ENCODE measurements at regions not wholly inside any gene's neighbourhood (a gene's known extent, or its start where the extent isn't known, plus 50 kb on each side); places are given as distances from the start of the nearest gene placed in this dataset.

- no peak overlapping the region for H3K27ac ChIP-seq (ENCODE audit: low read depth)
- no peaks in the 10 kb centered on the region for H3K4me1 ChIP-seq (ENCODE audit: insufficient read depth)
- no peak overlapping the region for H3K4me3 ChIP-seq (ENCODE audit: low read depth, low read length)
- no peak for DNase-seq (ENCODE audit: extremely low spot score)
- H3K36me3 ChIP-seq (ENCODE audit: insufficient read depth) = no peaks in the 10 kb centered on the region
- WGBS = over 99% methylated on average over 3 of the region's 3 CpGs
Measured at GRCh38 chr1:115466433-115466832, 128.4 kb upstream of the NGF start.

GRCh38 chr1:115465802-115466363 is 127.8 kb upstream of the NGF start:
- no peak for DNase-seq (ENCODE audit: extremely low spot score)
- no peaks in the 10 kb centered on the region for H3K4me1 ChIP-seq (ENCODE audit: insufficient read depth)
- no peaks in the 10 kb centered on the region for H3K36me3 ChIP-seq (ENCODE audit: insufficient read depth)
- no peak overlapping the region for H3K27ac ChIP-seq (ENCODE audit: low read depth)
- 72% methylated on average over 4 of the region's 4 CpGs for WGBS
- H3K4me3 ChIP-seq (ENCODE audit: low read depth, low read length) = no peak overlapping the region

DNA sequence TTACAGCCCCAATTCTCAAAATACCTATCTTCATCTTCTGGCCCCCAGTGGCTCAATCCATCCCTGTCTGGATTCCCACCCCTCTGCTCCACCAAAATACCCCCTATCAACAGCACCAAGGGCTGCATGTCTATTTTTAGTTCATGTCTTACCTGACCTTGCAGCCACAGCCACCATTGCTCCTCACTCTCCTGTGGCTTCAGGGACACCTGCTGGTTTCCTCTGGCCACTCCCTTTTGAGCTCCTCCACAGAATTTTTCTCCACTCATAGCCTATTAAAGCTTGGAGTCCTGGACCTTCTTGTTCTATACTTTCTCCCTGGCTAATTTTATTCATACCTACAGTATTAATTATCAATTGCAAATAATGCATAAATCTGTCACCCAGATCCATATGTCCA is 125.3 kb upstream of the NGF start:
- Histone ChIP-seq H3K4me3 (ENCODE audit: low read depth, low read length) (no peak overlapping the region), H3K27ac (ENCODE audit: low read depth) (no peak overlapping the region), H3K36me3 (ENCODE audit: insufficient read depth) (no peaks in the 10 kb centered on the region), H3K4me1 (ENCODE audit: insufficient read depth) (no peaks in the 10 kb centered on the region)
- DNase-seq (ENCODE audit: extremely low spot score) = no peak

GRCh38 chr1:115462566-115463076 is 124.6 kb upstream of the NGF start:
- WGBS = 81% methylated on average over 4 of the region's 4 CpGs
- H3K4me3 ChIP-seq (ENCODE audit: low read depth, low read length) = no peak overlapping the region
- no peak overlapping the region for H3K27ac ChIP-seq (ENCODE audit: low read depth)
- H3K4me1 ChIP-seq (ENCODE audit: insufficient read depth) = no peaks in the 10 kb centered on the region
- H3K36me3 ChIP-seq (ENCODE audit: insufficient read depth) = no peaks in the 10 kb centered on the region
- DNase-seq (ENCODE audit: extremely low spot score) = no peak

DNA sequence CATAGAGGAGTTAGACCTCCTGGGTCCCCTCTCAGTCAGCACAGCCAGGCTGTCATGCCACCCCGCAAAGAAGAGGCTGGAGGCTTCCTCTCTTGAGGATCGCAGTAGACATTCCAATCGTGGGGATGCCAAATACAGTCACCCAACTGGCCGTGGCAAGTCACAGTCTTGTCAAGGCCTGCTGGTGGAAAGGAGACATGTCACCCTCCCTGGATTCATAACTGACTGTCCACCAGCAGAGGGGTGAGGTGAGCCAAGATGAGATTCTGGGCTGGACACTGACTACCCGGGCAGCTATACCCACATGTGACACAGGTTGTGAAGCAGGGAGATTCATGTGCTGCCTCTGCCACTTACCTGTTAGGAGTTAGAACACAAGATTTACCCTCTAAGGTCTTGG is 123.5 kb upstream of the NGF start:
- Histone ChIP-seq H3K27ac (ENCODE audit: low read depth) (no peak overlapping the region), H3K4me1 (ENCODE audit: insufficient read depth) (no peaks in the 10 kb centered on the region), H3K4me3 (ENCODE audit: low read depth, low read length) (no peak overlapping the region), H3K36me3 (ENCODE audit: insufficient read depth) (no peaks in the 10 kb centered on the region)
- DNase-seq (ENCODE audit: extremely low spot score) = no peak
- WGBS = 75% methylated on average over 5 of the region's 5 CpGs

GRCh38 chr1:115459161-115459560 is 121.1 kb upstream of the NGF start:
- Histone ChIP-seq H3K4me1 (ENCODE audit: insufficient read depth) (no peaks in the 10 kb centered on the region), H3K4me3 (ENCODE audit: low read depth, low read length) (no peak overlapping the region), H3K36me3 (ENCODE audit: insufficient read depth) (no peaks in the 10 kb centered on the region), H3K27ac (ENCODE audit: low read depth) (no peak overlapping the region)
- 96% methylated on average over 3 of the region's 3 CpGs for WGBS
- no peak for DNase-seq (ENCODE audit: extremely low spot score)

- WGBS = 86% methylated on average over 7 of the region's 7 CpGs
- Histone ChIP-seq H3K4me1 (ENCODE audit: insufficient read depth) (no peaks in the 10 kb centered on the region), H3K36me3 (ENCODE audit: insufficient read depth) (no peaks in the 10 kb centered on the region), H3K4me3 (ENCODE audit: low read depth, low read length) (no peak overlapping the region), H3K27ac (ENCODE audit: low read depth) (no peak overlapping the region)
- no peak for DNase-seq (ENCODE audit: extremely low spot score)
Measured at GRCh38 chr1:115458426-115459114, 120.5 kb upstream of the NGF start.

- 48% methylated on average over 2 of the region's 2 CpGs for WGBS
- Histone ChIP-seq H3K36me3 (ENCODE audit: insufficient read depth) (no peaks in the 10 kb centered on the region), H3K27ac (ENCODE audit: low read depth) (no peak overlapping the region), H3K4me1 (ENCODE audit: insufficient read depth) (no peaks in the 10 kb centered on the region), H3K4me3 (ENCODE audit: low read depth, low read length) (no peak overlapping the region)
- DNase-seq (ENCODE audit: extremely low spot score) = no peak
Measured at GRCh38 chr1:115457289-115457688, 119.2 kb upstream of the NGF start.

GRCh38 chr1:115456441-115456961 is 118.5 kb upstream of the NGF start:
- Histone ChIP-seq H3K4me3 (ENCODE audit: low read depth, low read length) (no peak overlapping the region), H3K4me1 (ENCODE audit: insufficient read depth) (no peaks in the 10 kb centered on the region), H3K36me3 (ENCODE audit: insufficient read depth) (no peaks in the 10 kb centered on the region), H3K27ac (ENCODE audit: low read depth) (no peak overlapping the region)
- WGBS = 85% methylated on average over 11 of the region's 11 CpGs
- no peak for DNase-seq (ENCODE audit: extremely low spot score)

DNA sequence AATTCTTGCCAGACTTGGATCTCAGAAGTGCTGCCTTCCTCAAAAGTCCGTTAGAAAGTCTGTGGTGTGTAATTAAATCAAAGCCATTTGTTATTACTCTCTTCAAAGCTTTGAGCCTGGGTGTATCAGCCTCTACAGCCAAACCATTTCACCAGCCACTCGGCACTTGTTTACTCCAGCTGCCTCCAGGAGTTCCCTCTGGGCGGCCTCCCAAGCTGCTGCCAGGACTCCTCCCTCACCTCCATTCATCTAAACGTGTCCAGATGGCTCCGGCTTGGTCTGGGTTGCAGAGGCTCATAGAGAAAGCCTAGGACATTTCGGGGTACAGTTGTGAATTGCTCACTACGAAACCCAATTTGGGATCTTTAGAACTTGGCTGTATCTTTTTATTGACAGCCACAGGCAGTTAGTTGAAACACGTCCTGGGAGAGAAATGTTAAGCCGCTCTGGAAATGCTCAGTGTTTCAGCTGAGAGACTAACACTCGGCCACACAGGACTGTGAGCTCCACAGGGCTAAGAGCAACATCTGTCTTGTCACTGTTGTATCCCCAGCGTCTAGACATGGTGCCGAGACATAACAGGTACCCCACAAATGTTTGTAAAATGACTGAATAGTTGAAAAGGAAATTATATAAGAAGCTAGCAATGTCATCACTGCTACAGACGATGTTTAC is 116.9 kb upstream of the NGF start:
- DNase-seq (ENCODE audit: extremely low spot score) = no peak
- 38% methylated on average over 13 of the region's 13 CpGs for WGBS
- no peaks in the 10 kb centered on the region for H3K36me3 ChIP-seq (ENCODE audit: insufficient read depth)
- H3K4me3 ChIP-seq (ENCODE audit: low read depth, low read length) = no peak overlapping the region
- no peaks in the 10 kb centered on the region for H3K4me1 ChIP-seq (ENCODE audit: insufficient read depth)
- no peak overlapping the region for H3K27ac ChIP-seq (ENCODE audit: low read depth)

GRCh38 chr1:115453666-115454065 is 115.6 kb upstream of the NGF start:
- no peak overlapping the region for H3K4me3 ChIP-seq (ENCODE audit: low read depth, low read length)
- no peak overlapping the region for H3K27ac ChIP-seq (ENCODE audit: low read depth)
- WGBS = 95% methylated on average over 2 of the region's 2 CpGs
- H3K4me1 ChIP-seq (ENCODE audit: insufficient read depth) = no peaks in the 10 kb centered on the region
- DNase-seq (ENCODE audit: extremely low spot score) = no peak
- H3K36me3 ChIP-seq (ENCODE audit: insufficient read depth) = no peaks in the 10 kb centered on the region

- Histone ChIP-seq H3K4me1 (ENCODE audit: insufficient read depth) (no peaks in the 10 kb centered on the region), H3K36me3 (ENCODE audit: insufficient read depth) (no peaks in the 10 kb centered on the region), H3K4me3 (ENCODE audit: low read depth, low read length) (no peak overlapping the region), H3K27ac (ENCODE audit: low read depth) (no peak overlapping the region)
- 96% methylated on average over 6 of the region's 6 CpGs for WGBS
- no peak for DNase-seq (ENCODE audit: extremely low spot score)
Measured at GRCh38 chr1:115452600-115453329, 114.7 kb upstream of the NGF start.

DNA sequence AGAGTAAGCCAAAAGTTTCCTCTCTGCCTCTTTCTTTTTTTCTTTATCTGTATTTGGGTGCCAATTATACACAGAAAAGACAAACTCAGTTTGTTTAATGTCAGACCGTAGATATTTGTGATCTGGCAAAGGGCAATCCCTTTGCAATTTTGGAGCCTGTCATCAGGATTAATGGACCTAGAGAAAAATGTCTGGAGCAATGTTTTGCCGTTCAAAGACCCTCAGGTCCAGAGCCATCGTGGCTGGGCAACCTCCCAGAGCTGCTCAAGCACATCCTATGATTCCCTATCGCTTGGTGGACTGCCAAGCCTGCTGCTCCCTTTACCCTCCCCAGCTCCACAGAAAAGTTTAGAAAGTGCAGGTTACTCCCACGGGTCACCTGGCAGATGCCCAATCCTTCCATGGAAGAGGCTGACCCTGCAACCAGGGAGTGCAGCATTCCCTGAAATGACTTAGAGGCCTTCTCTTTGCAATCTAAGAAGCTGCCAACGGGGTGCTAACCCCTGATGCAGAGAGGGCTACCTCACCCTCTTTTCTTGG is 112.5 kb upstream of the NGF start:
- no peak overlapping the region for H3K4me3 ChIP-seq (ENCODE audit: low read depth, low read length)
- H3K4me1 ChIP-seq (ENCODE audit: insufficient read depth) = no peaks in the 10 kb centered on the region
- WGBS = 41% methylated on average over 6 of the region's 6 CpGs
- no peak overlapping the region for H3K27ac ChIP-seq (ENCODE audit: low read depth)
- DNase-seq (ENCODE audit: extremely low spot score) = no peak
- H3K36me3 ChIP-seq (ENCODE audit: insufficient read depth) = no peaks in the 10 kb centered on the region
